Stimulated activated CD4-positive, alpha-beta T cell treated with anti-CD3 and anti-CD28 coated beads, Interleukin-15, amount 100 ng/mL, for 24 hours (primary cell): ENCODE measurements at regions not wholly inside any gene's neighbourhood (a gene's known extent, or its start where the extent isn't known, plus 50 kb on each side); places are given as distances from the start of the nearest gene placed in this dataset.
"Not testable (repeated sequence)": the region's sequence is repeated elsewhere in the genome, so short reads cannot be mapped to it uniquely, and the experiment has no call there.

Source experiments
- DNase-seq: peaks from one replicate; pipeline ENCODE4 v3.0.0-alpha.2; 2020

DNA sequence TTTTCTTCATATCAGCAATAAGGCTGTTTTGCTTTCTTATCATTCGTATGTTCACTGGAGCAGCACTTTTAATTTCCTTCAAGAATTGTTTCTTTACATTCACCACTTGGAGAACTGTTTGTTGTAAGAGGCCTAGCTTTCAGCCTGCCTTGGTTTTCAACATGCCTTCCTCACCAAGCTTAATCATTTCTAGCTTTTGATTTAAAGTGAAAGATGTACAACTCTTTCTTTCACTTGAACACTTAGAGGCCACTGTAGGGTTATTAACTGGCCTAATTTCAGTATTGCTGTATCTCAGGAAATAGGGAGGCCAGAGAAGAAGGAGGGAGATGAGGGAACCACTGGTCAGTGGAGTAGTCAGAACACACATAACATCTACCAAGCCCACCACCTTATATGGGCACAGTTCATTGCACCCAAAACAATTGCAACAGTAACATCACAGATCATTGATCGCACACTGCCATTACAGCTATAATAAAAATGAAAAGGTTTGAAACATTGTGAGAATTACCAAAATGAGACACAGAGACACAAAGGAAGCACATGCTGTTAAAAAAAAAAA, 181.4 kb upstream of the TUBA3C start:
- DNase-seq, result no peak

DNA sequence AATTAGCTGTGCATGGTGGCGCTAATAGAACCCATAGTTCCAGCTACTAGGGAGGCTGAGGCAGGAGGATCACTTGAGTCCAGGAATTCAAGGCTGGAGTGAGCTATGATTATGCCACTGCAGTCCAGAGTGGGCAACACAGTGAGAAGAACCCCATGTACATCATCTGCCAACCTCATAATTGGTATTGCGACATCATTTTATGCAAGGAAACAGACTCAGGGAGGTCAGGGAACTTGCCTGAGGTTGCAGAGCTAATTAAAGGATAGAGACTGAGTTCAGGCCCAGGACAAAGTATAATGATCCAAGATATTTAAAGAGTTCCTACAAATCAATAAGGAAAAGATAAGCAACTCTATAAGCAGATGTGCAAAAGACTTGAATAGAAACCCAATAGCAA, 178.1 kb upstream of the TUBA3C start:
- DNase-seq, result not testable (repeated sequence)

DNA sequence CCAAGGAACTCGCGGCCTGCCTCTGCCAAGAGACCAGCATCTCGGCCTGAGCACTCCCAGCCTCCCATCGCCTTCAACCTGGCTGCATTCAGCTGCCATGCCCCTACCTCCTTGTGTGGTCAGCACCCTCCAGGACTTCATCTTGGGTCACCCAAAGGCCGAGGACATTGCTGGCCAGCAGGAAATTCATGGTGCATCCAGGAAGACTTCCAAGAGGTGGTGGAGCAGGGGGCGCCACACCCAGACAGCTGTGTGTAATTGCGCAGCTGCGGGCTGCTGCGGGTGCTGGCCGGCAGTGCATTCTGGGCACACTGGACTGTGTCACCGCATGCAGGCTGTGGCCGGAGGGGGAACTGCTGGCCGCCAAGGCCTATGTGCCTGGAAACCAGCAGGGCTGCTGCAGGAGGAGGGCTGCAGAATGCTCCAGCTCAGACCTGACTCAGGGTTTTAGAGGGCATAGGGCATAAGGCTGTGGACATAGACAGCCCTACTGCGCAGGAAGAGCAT, 164.3 kb upstream of the TUBA3C start:
- no peak for DNase-seq

DNA sequence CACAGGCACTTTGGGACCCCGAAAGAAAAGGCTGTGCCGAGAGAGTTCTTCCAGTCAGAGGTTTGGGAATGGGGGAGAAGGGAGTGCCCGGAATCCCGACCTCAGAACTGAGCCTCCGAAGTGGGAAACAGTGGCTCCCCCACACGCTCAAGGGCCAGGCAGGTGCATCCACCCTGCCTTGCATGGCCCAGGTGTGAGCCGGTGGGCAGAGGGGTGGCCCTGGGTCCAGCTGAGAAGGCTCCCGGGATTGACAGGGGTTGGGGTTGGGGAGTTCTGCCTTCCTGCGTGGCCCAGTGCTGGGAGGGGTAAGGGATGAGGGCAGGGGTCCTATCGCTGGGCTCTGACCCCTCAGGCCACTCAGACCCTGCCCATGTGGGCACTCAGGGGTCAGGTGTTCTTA, 163.5 kb upstream of the TUBA3C start:
- DNase-seq, result no peak

DNA sequence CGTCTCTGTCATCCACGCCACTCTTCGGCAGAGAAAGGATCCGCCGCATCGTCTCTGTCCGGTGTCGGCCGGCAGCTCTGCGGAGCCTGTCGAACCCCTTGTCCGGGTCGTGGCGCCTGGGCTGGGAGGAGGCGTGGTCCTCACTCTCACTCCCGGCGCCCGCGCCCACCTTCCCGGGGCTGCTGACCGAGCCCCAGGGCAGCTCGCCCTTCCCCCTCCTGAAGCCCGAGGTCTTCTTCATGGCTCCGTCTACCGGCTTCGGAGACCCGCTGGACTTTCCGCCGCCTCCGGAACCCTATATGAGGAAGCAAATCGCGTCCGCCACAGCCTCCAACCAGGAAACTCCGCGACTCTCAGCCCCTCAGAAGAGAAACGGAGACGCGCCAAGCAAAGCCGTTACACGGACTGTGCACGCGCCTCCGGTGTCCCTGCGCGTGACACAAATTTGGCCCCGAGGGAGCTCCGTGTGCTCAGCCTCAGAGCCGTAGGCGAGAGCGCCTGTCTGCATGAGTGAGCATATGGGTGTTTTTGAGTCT, 163.0 kb upstream of the TUBA3C start:
- peak; percentile 3 for DNase-seq

DNA sequence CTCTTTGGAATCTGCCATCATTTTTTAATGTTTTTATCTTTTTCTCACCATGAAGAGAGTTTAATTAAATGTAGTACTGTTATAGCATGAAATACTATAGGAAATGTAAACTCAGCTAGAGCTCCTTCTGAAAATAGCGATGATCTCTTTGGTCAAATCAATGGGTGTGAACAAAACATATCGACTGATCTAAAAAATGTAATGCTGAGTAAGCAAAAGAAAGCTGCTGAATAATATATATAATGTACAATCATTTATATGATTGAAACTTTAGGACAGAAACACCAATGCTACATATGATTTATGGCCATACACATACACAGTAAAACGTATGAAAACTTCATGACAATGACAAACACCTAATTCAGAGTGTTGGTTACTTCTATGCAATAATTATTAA, 150.8 kb upstream of the TUBA3C start:
- no peak for DNase-seq

DNA sequence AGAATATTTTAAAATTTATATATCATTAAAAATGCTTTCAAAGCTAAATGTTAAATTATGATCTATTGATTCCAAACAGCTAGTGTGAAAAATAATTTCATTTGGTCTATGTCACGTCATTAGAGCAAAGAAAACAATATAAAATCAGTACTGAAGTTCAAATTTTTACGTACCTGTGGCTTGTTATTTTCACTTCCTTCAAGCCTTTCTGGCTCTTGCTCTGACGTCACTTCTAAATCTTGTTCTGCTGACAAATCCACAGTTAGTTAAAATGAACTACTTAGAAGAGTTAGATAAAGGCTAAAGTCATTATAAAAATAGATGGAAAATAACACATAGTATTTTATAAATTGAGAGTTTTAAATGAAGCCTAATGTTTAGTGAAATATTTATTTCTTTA, 147.7 kb upstream of the TUBA3C start:
- no peak for DNase-seq

DNA sequence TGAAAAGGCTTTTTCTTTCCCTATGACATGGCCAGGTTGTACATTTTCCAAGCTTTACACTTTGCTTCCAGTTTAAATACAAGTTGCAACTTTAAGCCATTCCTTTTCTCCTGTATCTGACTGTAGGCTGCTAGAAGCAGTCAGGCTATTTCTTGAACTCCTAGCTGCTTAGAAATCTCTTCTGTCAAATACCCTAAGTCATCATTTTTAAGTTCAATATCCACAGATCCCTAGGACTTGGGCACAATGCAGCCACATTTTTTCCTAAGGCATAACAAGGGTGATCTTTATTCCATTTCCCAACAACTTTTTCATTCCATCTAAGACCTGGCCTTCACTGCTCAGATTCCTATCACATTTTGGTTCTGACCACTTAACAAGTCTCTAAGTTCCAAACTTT, 142.7 kb upstream of the TUBA3C start:
- no peak for DNase-seq

DNA sequence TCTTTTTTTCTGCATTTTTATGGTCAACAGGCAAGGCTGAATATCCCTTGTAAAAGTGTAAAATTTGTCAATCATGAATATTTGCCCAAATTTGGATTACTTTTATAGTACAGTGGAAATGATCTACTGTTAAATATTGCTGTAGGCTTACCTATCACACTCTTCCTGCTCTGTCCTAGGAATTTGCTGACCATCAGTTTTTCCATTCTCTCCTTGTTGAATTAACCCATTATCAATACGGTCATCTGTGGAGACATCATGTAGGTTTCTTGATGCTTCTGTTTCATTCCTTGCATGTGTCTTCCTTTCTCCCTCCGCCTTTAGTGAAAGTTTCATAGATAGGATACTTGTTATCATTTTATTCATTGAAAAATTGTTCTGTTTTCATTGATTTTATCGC, 139.6 kb upstream of the TUBA3C start:
- DNase-seq, result no peak

DNA sequence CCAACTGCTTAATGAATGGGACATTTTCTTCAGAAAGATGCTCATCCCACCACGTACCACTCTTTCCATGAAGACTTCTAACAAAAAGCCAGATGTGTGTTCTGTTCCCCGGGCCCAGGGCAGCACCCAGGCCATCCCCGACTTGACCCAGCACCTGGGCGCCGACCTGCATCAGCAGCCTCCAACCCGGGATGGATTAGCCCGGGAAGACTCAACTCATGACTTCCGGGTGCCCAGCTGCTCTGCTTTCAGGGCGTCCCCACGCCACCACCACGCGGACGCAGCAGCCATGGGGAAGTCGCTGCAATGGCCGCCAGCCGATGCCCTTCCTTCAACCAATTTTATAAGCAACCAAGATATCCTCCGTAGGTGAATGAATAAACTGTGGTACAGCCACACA, 123.8 kb upstream of the TUBA3C start:
- no peak for DNase-seq

DNA sequence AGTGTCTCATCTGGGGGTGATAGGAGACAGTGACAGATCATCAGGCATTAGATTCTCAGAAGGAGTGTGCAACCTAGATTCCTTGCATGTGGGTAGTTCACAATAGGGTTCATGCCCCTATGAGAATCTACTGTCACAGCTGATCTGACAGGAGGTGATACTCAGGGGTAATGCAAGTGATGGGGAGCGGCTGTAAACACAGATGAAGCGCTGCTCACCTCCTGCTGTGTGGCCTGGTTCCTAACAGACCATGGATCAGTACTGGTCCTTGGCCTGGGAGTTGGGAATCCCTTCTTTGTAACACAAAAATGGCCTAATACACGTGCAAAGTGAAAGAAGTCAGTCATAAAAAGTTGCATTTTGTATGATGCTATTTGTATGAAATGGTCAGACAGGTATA, 107.6 kb upstream of the TUBA3C start:
- no peak for DNase-seq

DNA sequence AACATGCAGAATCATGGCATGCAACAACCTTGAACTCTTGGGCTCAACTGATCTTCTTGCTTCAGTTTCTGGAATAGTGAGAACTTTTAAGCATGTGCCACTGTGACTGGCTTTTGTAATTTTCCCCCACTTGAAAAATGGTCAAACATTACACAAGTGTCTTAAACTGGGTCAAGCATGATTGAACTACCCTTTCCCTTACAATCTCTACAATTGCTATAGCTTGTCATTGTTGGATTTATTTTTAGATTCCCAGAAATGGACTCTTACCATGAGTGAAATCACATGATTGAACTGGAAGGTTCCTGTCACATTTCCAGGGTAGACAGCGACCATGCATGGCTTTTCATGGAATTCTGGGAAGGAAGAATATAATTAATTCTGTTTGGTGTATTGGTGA, 102.2 kb upstream of the TUBA3C start:
- no peak for DNase-seq

DNA sequence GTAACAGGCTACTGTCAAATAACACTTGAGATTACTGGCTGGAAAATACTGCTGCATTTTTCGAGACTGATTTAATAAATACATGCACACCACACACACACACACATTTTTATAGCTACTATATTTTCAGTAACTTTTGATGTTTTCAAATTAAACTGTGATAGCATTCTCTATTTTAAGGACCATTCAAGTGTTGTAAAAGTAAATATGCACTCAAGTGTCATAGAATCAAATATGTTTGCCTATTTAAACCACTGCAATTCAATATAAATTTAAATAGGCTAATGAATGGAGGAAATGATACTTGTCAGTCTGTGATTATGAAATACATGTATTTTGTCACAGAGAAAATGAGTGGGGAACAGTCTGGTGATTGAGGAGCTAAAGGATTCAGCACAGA, 86.7 kb upstream of the TUBA3C start:
- DNase-seq, result no peak

DNA sequence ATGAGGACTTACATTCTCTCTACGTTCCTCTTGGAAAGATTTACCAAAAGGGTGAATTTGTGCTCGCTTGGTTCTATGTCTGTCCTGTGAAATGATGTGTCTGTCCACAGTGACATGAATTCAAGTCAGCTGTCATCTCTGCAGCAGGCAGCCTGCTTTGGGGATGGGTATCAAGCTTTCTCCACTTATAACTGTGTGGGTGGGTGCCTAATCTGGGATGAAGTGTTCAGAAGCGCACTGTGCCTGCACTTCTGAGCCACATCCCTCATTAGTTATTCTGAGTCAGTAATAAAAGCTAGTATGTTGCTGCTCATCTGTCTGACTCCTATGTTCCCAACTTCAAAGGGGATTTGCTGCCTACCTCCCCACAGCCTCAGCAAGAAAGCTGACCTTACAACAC, 86.1 kb upstream of the TUBA3C start:
- DNase-seq, result no peak

DNA sequence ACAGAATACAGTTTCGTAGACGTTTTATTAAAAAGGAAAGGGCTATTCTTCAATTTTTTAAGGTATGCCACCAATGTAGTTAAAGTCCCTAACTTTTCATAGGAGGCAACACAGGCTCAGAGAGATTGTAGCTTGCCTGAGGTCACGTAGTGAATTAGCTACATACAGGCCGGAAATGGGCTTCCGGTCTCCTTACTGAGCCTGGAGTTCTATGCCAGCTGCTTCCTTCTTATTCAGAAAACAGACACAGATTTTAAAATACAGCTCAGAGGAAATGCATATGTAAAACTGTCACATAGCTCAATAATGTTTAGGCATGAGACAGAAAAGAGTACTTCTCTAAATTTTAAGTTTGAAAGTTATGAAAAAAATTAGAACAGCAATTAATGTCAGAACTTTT, 85.4 kb upstream of the TUBA3C start:
- no peak for DNase-seq

DNA sequence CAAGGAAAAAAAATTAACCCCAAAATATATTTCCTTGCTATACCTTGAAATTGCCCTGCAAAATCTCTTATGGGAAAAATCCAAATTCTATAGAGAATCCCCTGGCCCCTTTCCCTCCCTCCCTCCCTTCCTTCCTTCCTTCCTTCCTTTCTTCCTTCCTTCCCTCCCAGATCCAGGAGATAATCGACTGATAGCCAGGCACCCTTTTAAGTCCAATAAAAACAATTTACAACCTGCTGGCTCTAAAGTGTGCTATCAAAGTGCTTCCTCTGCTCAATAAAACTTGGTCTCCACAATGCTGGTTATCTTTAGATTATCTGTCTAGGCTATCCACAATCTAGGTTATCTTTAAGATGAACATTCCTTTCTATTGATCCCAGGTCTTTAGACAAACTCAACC, 83.1 kb upstream of the TUBA3C start:
- DNase-seq, result no peak

DNA sequence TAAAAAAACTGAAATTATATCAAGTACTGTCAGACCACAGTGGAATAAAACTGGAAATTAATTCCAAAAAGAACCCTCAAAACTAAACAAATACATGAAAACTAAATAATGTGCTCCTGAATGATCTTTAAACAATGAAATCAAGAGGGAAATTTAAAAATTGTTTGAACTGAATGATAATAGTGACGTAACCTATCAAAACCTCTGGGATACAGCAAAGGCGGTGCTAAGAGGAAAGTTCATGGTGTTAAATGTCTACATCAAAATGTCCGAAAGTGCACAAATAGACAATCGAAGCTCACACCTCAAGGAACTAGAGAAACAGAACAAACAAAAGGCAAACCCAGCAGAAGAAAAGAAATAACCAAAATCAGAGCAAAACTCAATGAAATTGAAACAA, 70.8 kb upstream of the TUBA3C start:
- no peak for DNase-seq

DNA sequence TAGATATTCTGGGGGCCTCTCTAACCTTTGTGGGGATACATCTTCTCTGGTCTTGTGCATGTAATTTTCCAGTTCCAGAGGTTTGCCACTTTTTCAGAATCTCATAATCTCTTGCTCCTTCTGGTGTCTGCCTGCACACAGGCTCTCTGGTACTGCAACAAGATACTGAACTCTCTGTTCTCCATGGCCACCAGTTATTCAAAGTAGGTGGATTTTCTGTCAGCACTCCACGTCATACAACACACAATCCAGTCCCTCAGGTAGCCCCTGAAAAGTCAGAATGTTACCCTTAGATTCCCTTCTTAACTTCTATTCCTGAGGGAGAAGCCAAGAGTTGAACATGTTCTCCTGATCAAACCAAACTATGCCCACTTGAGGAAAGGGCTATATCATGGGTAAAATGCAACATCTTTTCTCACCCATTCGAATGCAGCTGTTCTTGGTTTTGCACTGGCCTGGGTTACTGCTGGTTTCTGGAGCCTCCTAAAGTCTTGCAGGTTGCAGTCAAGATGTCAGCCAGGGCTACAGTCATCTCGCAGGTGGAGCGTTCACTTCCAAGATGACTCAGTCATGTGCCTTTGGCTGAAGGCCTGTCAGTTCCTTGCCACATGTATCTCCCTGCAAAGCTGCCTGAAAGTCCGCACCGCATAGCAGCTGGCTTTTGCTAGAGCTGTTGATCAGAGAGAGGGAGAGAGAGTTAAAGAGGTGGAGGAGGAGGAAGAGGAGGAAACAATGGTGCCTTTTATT, 57.7 kb upstream of the TUBA3C start:
- DNase-seq, result no peak
